ENCODE measurements at regions not wholly inside any gene's neighbourhood (a gene's known extent, or its start where the extent isn't known, plus 50 kb on each side); places are given as distances from the start of the nearest gene placed in this dataset.

GRCh38 chr6:169984181-169985120, 233.0 kb downstream of the ERMARD start:
- TF ChIP-seq, protein P1, sequence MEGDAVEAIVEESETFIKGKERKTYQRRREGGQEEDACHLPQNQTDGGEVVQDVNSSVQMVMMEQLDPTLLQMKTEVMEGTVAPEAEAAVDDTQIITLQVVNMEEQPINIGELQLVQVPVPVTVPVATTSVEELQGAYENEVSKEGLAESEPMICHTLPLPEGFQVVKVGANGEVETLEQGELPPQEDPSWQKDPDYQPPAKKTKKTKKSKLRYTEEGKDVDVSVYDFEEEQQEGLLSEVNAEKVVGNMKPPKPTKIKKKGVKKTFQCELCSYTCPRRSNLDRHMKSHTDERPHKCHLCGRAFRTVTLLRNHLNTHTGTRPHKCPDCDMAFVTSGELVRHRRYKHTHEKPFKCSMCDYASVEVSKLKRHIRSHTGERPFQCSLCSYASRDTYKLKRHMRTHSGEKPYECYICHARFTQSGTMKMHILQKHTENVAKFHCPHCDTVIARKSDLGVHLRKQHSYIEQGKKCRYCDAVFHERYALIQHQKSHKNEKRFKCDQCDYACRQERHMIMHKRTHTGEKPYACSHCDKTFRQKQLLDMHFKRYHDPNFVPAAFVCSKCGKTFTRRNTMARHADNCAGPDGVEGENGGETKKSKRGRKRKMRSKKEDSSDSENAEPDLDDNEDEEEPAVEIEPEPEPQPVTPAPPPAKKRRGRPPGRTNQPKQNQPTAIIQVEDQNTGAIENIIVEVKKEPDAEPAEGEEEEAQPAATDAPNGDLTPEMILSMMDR (IDR thresholded peaks at IDR 0.05): no peak
- TF ChIP-seq POLR2A (IDR thresholded peaks at IDR 0.05): no peak
